ENCODE measurements at regions not wholly inside any gene's neighbourhood (a gene's known extent, or its start where the extent isn't known, plus 50 kb on each side); places are given as distances from the start of the nearest gene placed in this dataset.

DNA sequence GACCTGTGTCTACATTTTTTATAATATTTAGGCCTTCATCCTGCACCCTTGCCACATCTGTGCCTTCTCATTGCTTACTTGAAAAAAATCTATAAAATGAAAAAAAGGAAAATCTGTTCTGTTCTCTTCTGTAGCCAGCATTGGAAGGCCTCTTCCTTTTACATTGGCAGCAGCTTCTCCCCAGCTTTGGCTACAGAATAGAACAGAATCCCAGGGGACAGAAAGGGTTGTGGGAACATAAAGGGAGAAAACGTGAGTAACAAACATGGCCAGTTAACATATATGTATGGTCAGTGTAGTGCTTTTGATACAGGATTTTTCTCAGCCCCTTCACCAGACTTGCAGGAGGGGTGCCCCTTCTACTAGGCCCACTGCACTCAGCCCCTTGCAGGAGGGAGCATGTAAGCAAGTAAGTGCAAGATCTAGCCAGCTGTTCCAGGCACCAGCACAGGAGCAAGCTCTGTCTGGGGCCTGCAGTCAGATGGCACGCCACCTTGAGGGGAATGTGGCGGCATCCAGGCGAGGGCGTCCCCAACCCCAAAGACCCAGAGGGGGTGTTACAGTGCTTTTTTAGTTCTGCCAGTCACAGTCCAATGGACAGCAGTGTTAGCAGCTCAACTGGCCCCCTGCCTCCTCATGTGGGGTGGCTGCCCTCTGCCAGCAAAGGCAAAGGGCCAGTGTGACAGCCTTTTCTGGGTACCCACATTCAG, 330.5 kb upstream of the ZNF462 start:
- no peaks in the 10 kb centered on the region for H3K36me3 ChIP-seq
- no peak for DNase-seq
- peaks cover 0 to 7% (median 0%) of the 10 kb centered on the region in 4 donors for H3K4me1 ChIP-seq
- TF ChIP-seq, protein P1, sequence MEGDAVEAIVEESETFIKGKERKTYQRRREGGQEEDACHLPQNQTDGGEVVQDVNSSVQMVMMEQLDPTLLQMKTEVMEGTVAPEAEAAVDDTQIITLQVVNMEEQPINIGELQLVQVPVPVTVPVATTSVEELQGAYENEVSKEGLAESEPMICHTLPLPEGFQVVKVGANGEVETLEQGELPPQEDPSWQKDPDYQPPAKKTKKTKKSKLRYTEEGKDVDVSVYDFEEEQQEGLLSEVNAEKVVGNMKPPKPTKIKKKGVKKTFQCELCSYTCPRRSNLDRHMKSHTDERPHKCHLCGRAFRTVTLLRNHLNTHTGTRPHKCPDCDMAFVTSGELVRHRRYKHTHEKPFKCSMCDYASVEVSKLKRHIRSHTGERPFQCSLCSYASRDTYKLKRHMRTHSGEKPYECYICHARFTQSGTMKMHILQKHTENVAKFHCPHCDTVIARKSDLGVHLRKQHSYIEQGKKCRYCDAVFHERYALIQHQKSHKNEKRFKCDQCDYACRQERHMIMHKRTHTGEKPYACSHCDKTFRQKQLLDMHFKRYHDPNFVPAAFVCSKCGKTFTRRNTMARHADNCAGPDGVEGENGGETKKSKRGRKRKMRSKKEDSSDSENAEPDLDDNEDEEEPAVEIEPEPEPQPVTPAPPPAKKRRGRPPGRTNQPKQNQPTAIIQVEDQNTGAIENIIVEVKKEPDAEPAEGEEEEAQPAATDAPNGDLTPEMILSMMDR (IDR thresholded peaks at IDR 0.05): no peak
- TF ChIP-seq POLR2A (IDR thresholded peaks at IDR 0.05): no peak
- no peaks in the 10 kb centered on the region for H3K27me3 ChIP-seq
- H3K4me3 ChIP-seq: no peak overlapping the region
- no peak overlapping the region for H3K27ac ChIP-seq
- no peaks in the 10 kb centered on the region for H3K9me3 ChIP-seq

DNA sequence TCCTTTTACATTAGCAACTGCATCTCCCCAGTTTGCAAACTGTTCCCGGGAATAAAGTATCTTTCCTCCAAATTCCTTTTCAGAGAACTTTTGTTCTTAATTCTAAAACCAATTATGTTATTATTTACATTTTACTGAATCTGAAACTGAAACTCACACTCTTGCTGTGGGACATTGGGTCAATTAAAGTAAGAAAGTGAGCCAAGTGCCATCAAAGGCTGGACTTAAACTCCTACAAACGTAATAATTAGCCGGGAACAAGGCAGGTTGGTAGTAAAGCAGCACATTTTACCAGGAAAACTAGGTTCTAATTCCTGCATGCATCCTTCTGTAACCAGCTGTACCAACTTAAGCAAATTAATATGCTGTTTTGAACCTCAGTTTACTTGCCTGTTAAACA, 328.2 kb upstream of the ZNF462 start:
- H3K9me3 ChIP-seq: no peaks in the 10 kb centered on the region
- no peak for DNase-seq
- H3K36me3 ChIP-seq: no peaks in the 10 kb centered on the region
- H3K27ac ChIP-seq: no peak overlapping the region
- no peaks in the 10 kb centered on the region for H3K27me3 ChIP-seq
- TF ChIP-seq, protein P1 (IDR thresholded peaks at IDR 0.05): no peak
- H3K4me3 ChIP-seq: no peak overlapping the region
- peaks cover 0 to 7% (median 0%) of the 10 kb centered on the region in 4 donors for H3K4me1 ChIP-seq

DNA sequence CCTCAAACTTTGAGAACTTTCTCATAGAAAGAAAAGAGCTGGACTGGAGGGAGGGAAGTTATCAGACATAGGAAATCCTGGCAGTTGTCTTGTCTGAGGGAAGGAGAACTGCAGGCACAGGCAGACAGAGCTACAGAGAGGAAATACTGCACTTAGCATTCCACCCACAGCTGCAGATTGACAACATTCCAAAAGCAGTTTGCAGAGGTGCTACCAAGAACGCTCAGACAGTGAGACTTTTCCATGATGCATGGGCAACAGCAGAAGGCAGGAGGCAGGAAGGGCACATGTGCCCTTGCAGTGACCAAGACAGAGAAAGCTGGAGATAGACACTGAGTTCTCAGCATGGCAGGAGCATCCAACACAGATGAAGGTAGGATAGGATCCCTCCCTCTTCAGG, 327.5 kb upstream of the ZNF462 start:
- no peak overlapping the region for H3K27ac ChIP-seq
- no peaks in the 10 kb centered on the region for H3K9me3 ChIP-seq
- H3K36me3 ChIP-seq: no peaks in the 10 kb centered on the region
- no peak for DNase-seq
- H3K4me3 ChIP-seq: no peak overlapping the region
- TF ChIP-seq, protein P1 (IDR thresholded peaks at IDR 0.05): no peak
- no peak for TF ChIP-seq POLR2A (IDR thresholded peaks at IDR 0.05)
- peaks cover 0 to 7% (median 0%) of the 10 kb centered on the region in 4 donors for H3K4me1 ChIP-seq
- no peaks in the 10 kb centered on the region for H3K27me3 ChIP-seq

DNA sequence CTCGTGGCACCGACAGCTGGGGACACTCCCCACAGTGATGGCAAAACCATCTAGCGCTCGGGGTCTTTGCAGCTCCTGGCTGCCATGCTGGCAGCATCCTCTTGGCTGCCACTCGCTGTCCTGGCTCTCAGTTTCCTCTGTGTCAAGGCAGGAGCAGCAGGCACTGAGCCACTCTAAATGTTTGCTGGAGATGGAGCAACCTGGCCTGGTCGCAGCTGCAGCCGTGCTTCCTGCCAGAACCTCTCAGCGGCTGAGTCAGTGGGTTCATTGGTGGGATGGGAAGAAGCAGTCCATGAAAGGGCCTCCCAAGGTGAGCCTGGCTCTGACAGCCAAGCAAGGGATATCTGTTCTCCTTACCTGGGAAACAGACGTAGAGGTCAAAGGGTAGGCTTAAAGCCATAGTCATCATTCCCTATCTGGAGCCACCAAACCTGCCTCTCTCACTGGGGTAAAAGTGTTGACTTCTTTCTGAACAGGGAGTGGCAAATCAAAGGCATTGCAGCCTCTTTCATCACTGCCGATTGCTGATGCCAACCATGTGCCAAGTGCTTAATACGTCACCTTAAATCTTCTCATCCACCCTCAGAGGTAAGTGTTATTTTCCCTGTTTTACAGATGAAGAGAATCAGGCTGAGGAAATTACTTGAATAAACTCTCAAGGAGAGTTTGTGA, 304.8 kb upstream of the ZNF462 start:
- Histone ChIP-seq H3K36me3 (no peaks in the 10 kb centered on the region), H3K27ac (no peak overlapping the region), H3K9me3 (no peaks in the 10 kb centered on the region), H3K4me1 (no peaks in the 10 kb centered on the region), H3K4me3 (no peak overlapping the region), H3K27me3 (no peaks in the 10 kb centered on the region)
- DNase-seq: no peak
- TF ChIP-seq POLR2A (IDR thresholded peaks at IDR 0.05): no peak
- TF ChIP-seq, protein P1 (IDR thresholded peaks at IDR 0.05): no peak

DNA sequence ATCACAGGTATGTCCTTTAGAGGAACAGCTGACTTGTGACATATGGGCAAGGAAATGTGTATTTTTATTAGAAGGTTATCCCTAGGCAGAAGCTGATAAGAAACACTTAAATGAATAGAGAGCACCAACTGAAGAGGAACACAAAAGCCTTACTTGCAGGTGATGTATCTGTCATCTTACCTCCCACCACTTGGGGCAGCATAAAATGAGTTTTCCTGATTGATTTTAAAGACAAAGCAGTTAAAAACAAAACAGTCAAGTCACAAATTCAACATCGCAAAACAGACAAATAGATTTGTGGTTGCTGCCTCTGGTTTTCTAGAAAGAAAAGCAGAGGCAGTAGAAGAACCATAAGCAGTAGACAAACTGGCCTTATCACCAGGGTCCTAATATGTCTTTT, 302.4 kb upstream of the ZNF462 start:
- DNase-seq: no peak
- Histone ChIP-seq H3K27me3 (no peaks in the 10 kb centered on the region), H3K9me3 (no peaks in the 10 kb centered on the region), H3K4me1 (no peaks in the 10 kb centered on the region), H3K27ac (no peak overlapping the region), H3K36me3 (no peaks in the 10 kb centered on the region), H3K4me3 (no peak overlapping the region)
- no peak for TF ChIP-seq POLR2A (IDR thresholded peaks at IDR 0.05)
- TF ChIP-seq, protein P1 (IDR thresholded peaks at IDR 0.05): peak in 3 of 6 experiments; percentile 9 to 26 (median 9)

Measured in Peyer's patch (tissue), 4 donors.